ENCODE measurements at regions not wholly inside any gene's neighbourhood (a gene's known extent, or its start where the extent isn't known, plus 50 kb on each side); places are given as distances from the start of the nearest gene placed in this dataset.

DNA sequence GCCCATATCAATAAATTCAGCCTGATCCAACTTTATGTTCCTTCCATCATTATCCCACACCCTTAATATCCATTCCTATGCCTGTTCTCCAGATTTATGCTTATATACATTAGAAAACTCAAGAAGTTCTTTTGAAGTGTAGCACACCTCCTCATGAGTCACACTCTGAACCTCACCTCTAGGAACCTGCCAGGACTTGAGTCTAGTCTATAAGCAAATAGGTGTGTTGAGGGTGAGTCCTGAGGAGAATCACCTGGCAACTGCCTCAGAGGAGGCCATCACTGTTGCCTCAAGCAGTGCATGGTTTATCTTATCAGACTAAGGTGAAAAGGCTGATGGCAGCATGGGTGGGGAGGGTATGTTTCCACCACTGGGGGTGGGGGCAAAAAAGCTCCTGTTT is 496.7 kb downstream of the C6orf118 start:
- TF ChIP-seq ELF4 (IDR thresholded peaks at IDR 0.05) (no peak), TARDBP (IDR thresholded peaks at IDR 0.05) (no peak), SP1 (IDR thresholded peaks at IDR 0.05) (no peak), FOXM1 (IDR thresholded peaks at IDR 0.05; ENCODE audit: borderline replicate concordance) (no peak), CTBP1 (IDR thresholded peaks at IDR 0.05; ENCODE audit: borderline replicate concordance) (no peak), SUZ12 (IDR thresholded peaks at IDR 0.05) (no peak), NFRKB (IDR thresholded peaks at IDR 0.05) (no peak), HDGF (IDR thresholded peaks at IDR 0.05; ENCODE audit: borderline replicate concordance) (no peak)

Measured in HEK293T (cell line).